Lower leg skin (tissue), 3 donors: ENCODE measurements at regions not wholly inside any gene's neighbourhood (a gene's known extent, or its start where the extent isn't known, plus 50 kb on each side); places are given as distances from the start of the nearest gene placed in this dataset.

Source experiments
- CTCF ChIP-seq, 3 donors: fragments of 450-650 bp; IDR thresholded peaks; one replicate each; pipeline ENCODE4 v1.5.1; 2016; ENCODE audit warnings: antibody characterized with exemption in 3 of 3, mild to moderate bottlenecking in 3 of 3, moderate library complexity in 2 of 3
- POLR2A ChIP-seq, 2 donors: fragments of 450-650 bp; IDR thresholded peaks; one replicate each; pipeline ENCODE4 v1.6.1; 2016 to 2017; ENCODE audit warnings: antibody characterized with exemption in 2 of 2, mild to moderate bottlenecking in 1 of 2, moderate library complexity in 1 of 2

- no peak for TF ChIP-seq POLR2A (IDR thresholded peaks at IDR 0.05)
- no peak for TF ChIP-seq CTCF (IDR thresholded peaks at IDR 0.05)
Observed at GRCh38 chr18:23356915-23357601, 96.0 kb upstream of the RIOK3 start.
